ENCODE measurements at regions not wholly inside any gene's neighbourhood (a gene's known extent, or its start where the extent isn't known, plus 50 kb on each side); places are given as distances from the start of the nearest gene placed in this dataset.

- H3K36me3 ChIP-seq (ENCODE audit: low read depth, low read length) = no peaks in the 10 kb centered on the region
- no peak overlapping the region for H3K9ac ChIP-seq (ENCODE audit: low read length)
- H3K79me2 ChIP-seq (ENCODE audit: low read length) = no peaks in the 10 kb centered on the region
- ChIA-PET POLR2A (ENCODE audit: unreplicated experiment) (no interaction called here), CTCF (no interaction called here)
- TF ChIP-seq CTCF (conservative IDR thresholded peaks at IDR 0.05; ENCODE audit: low read depth, low read length) (no peak), EZH2 (IDR thresholded peaks at IDR 0.05; ENCODE audit: low read length, unreplicated experiment) (no peak), EZH2phosphoT487 (IDR thresholded peaks at IDR 0.05; ENCODE audit: borderline replicate concordance, low read length) (no peak)
- peaks cover 33% of the 10 kb centered on the region for H3K4me1 ChIP-seq (ENCODE audit: insufficient read depth, low read length)
- intact Hi-C loops (cut with micrococcal nuclease) = no loop called here
- no peaks in the 10 kb centered on the region for H4K20me1 ChIP-seq (ENCODE audit: low read length)
- BruUV-seq (replicated peaks) = no TSS peak
- H3K4me2 ChIP-seq (ENCODE audit: low read length) = no peak overlapping the region
- H2AFZ ChIP-seq (ENCODE audit: low read length) = no peak overlapping the region
- no peaks in the 10 kb centered on the region for H3F3A ChIP-seq (ENCODE audit: low read length, unreplicated experiment)
- no peak overlapping the region for H3K4me3 ChIP-seq (ENCODE audit: low read length)
- DNase-seq = no peak
- no peak for ATAC-seq
- no peaks in the 10 kb centered on the region for H3K9me3 ChIP-seq (ENCODE audit: low read length)
- no peaks in the 10 kb centered on the region for H3K27me3 ChIP-seq (ENCODE audit: low read length)
- no peak overlapping the region for H3K27ac ChIP-seq (ENCODE audit: low read length)
- no peaks in the 10 kb centered on the region for H3K9me2 ChIP-seq (replicated peaks; ENCODE audit: low read length)
Measured at GRCh38 chr10:29951441-29951931, 107.9 kb downstream of the JCAD start.

GRCh38 chr10:29950391-29950790, 109.0 kb downstream of the JCAD start:
- no TSS peak for BruUV-seq (replicated peaks)
- ChIA-PET CTCF (no interaction called here), POLR2A (ENCODE audit: unreplicated experiment) (no interaction called here)
- Histone ChIP-seq H3K36me3 (ENCODE audit: low read depth, low read length) (no peaks in the 10 kb centered on the region), H3K4me3 (ENCODE audit: low read length) (no peak overlapping the region), H2AFZ (ENCODE audit: low read length) (no peak overlapping the region), H3K9me3 (ENCODE audit: low read length) (no peaks in the 10 kb centered on the region), H3K27me3 (ENCODE audit: low read length) (no peaks in the 10 kb centered on the region), H3K4me1 (ENCODE audit: insufficient read depth, low read length) (peaks cover 33% of the 10 kb centered on the region), H3K4me2 (ENCODE audit: low read length) (no peak overlapping the region), H3K9me2 (replicated peaks; ENCODE audit: low read length) (no peaks in the 10 kb centered on the region), H3K79me2 (ENCODE audit: low read length) (no peaks in the 10 kb centered on the region), H3F3A (ENCODE audit: low read length, unreplicated experiment) (no peaks in the 10 kb centered on the region), H3K9ac (ENCODE audit: low read length) (no peak overlapping the region), H3K27ac (ENCODE audit: low read length) (peak overlapping the region; percentile 93), H4K20me1 (ENCODE audit: low read length) (no peaks in the 10 kb centered on the region)
- no peak for DNase-seq
- no peak for TF ChIP-seq CTCF (conservative IDR thresholded peaks at IDR 0.05; ENCODE audit: low read depth, low read length)
- ATAC-seq = no peak
- intact Hi-C loops (cut with micrococcal nuclease) = no loop called here

GRCh38 chr10:29949411-29950011, 109.9 kb downstream of the JCAD start:
- CTCF ChIA-PET = interaction anchor here (1.6 kb wide), 1 partner anchor 89 kb away, joined by 4 read pairs; no protein-coding TSS in a partner anchor
- peak; percentile 60 for ATAC-seq
- Histone ChIP-seq H3K9me3 (ENCODE audit: low read length) (no peaks in the 10 kb centered on the region), H3K4me2 (ENCODE audit: low read length) (peak overlapping the region; percentile 76), H3K9me2 (replicated peaks; ENCODE audit: low read length) (no peaks in the 10 kb centered on the region), H3K4me1 (ENCODE audit: insufficient read depth, low read length) (peaks cover 35% of the 10 kb centered on the region), H3K36me3 (ENCODE audit: low read depth, low read length) (no peaks in the 10 kb centered on the region), H3K27me3 (ENCODE audit: low read length) (no peaks in the 10 kb centered on the region), H2AFZ (ENCODE audit: low read length) (no peak overlapping the region), H3K27ac (ENCODE audit: low read length) (peak overlapping the region; percentile 93), H3K4me3 (ENCODE audit: low read length) (peak overlapping the region; percentile 38; the same call in 1 of the 2 replicates), H3K79me2 (ENCODE audit: low read length) (no peaks in the 10 kb centered on the region), H3F3A (ENCODE audit: low read length, unreplicated experiment) (no peaks in the 10 kb centered on the region), H3K9ac (ENCODE audit: low read length) (peak overlapping the region; percentile 55), H4K20me1 (ENCODE audit: low read length) (no peaks in the 10 kb centered on the region)
- intact Hi-C loops (cut with micrococcal nuclease) = no loop called here
- no TSS peak for BruUV-seq (replicated peaks)
- DNase-seq = peak; percentile 89
- no peak for TF ChIP-seq EZH2phosphoT487 (IDR thresholded peaks at IDR 0.05; ENCODE audit: borderline replicate concordance, low read length)
- TF ChIP-seq EZH2 (IDR thresholded peaks at IDR 0.05; ENCODE audit: low read length, unreplicated experiment) = no peak
- POLR2A ChIA-PET (ENCODE audit: unreplicated experiment) = interaction anchor here (0.6 kb wide), 1 partner anchor 56 kb away, joined by 4 read pairs; no protein-coding TSS in a partner anchor
